H9 (cell line): ENCODE measurements at regions not wholly inside any gene's neighbourhood (a gene's known extent, or its start where the extent isn't known, plus 50 kb on each side); places are given as distances from the start of the nearest gene placed in this dataset.

ENCODE experiments used
- DNase-seq: peaks from one replicate; pipeline ENCODE4 v3.0.0-alpha.2; 2017
- H2AFZ ChIP-seq: one replicate; pipeline ENCODE4 v1.6.1; 2013; ENCODE audit warnings: mild to moderate bottlenecking, low read length, control low read depth, moderate library complexity
- H2AK5ac ChIP-seq: 2 replicates; pipeline ENCODE4 v1.6.1; 2013; ENCODE audit warnings: low read length, control low read depth, mixed read lengths; ENCODE audit not compliant: insufficient read length
- H2BK120ac ChIP-seq: one replicate; pipeline ENCODE4 v1.6.1; 2013; ENCODE audit warnings: low read depth, mild to moderate bottlenecking, low read length, control low read depth, inconsistent platforms; ENCODE audit not compliant: poor library complexity, severe bottlenecking
- H2BK12ac ChIP-seq: 2 replicates; pipeline ENCODE4 v1.6.1; 2013; ENCODE audit warnings: low read length, control low read depth, mixed read lengths, low read depth; ENCODE audit not compliant: insufficient read length
- H2BK15ac ChIP-seq: 2 replicates; pipeline ENCODE4 v1.6.1; 2013; ENCODE audit warnings: low read depth, low read length, control low read depth
- H2BK20ac ChIP-seq: one replicate; pipeline ENCODE4 v1.6.1; 2013; ENCODE audit warnings: low read depth, mild to moderate bottlenecking, low read length, control low read depth, inconsistent platforms; ENCODE audit not compliant: poor library complexity, severe bottlenecking
- H2BK5ac ChIP-seq: 2 replicates; pipeline ENCODE4 v1.6.1; 2013; ENCODE audit warnings: low read length, control low read depth, mixed read lengths; ENCODE audit not compliant: insufficient read length
- H3K14ac ChIP-seq: 2 replicates; pipeline ENCODE4 v1.6.1; 2013; ENCODE audit warnings: low read length, control low read depth; ENCODE audit not compliant: insufficient read depth
- H3K18ac ChIP-seq: 2 replicates; pipeline ENCODE4 v1.6.1; 2013; ENCODE audit warnings: low read depth, mild to moderate bottlenecking, mixed read lengths, low read length, control low read depth; ENCODE audit not compliant: insufficient read length
- H3K23ac ChIP-seq: 2 replicates; pipeline ENCODE4 v1.6.1; 2013; ENCODE audit warnings: low read length, control low read depth, mixed read lengths, low read depth; ENCODE audit not compliant: insufficient read length
- H3K23me2 ChIP-seq: 2 replicates; pipeline ENCODE4 v1.6.1; 2013; ENCODE audit warnings: low read depth, mild to moderate bottlenecking, mixed read lengths, low read length, control low read depth; ENCODE audit not compliant: insufficient read length, poor library complexity, severe bottlenecking
- H3K27ac ChIP-seq: 2 replicates; pipeline ENCODE4 v1.5.1; 2013; ENCODE audit warnings: low read length, control low read depth, mixed read lengths, low read depth; ENCODE audit not compliant: insufficient read length
- H3K27me3 ChIP-seq: 2 replicates; pipeline ENCODE4 v1.6.1; 2013; ENCODE audit warnings: low read length, control low read depth, inconsistent platforms; ENCODE audit not compliant: insufficient read depth
- H3K4ac ChIP-seq: 2 replicates; pipeline ENCODE4 v1.6.1; 2013; ENCODE audit warnings: low read depth, mild to moderate bottlenecking, control low read depth, inconsistent platforms, low read length, moderate library complexity
- H3K4me1 ChIP-seq: 2 replicates; pipeline ENCODE4 v1.6.1; 2013; ENCODE audit warnings: low read length, control low read depth, inconsistent platforms; ENCODE audit not compliant: insufficient read depth
- H3K4me2 ChIP-seq: 2 replicates; pipeline ENCODE4 v1.6.1; 2013; ENCODE audit warnings: low read length, control low read depth, mixed read lengths; ENCODE audit not compliant: insufficient read length, insufficient read depth
- H3K56ac ChIP-seq: 2 replicates; pipeline ENCODE4 v1.6.1; 2013; ENCODE audit warnings: low read depth, mild to moderate bottlenecking, mixed read lengths, low read length, control low read depth; ENCODE audit not compliant: insufficient read length
- H3K79me1 ChIP-seq: 2 replicates; pipeline ENCODE4 v1.6.1; 2013; ENCODE audit warnings: low read depth, mild to moderate bottlenecking, moderate library complexity, low read length, control low read depth, inconsistent platforms; ENCODE audit not compliant: insufficient read depth, poor library complexity, severe bottlenecking
- H3K79me2 ChIP-seq: 2 replicates; pipeline ENCODE4 v1.6.1; 2013; ENCODE audit warnings: low read length, control low read depth, inconsistent platforms; ENCODE audit not compliant: insufficient read depth
- H3K9ac ChIP-seq: 2 replicates; pipeline ENCODE4 v1.6.1; 2013; ENCODE audit warnings: low read length, control low read depth, mixed read lengths; ENCODE audit not compliant: insufficient read length; ENCODE audit errors: extremely low read depth
- H3K9me3 ChIP-seq: one replicate; pipeline ENCODE4 v1.6.1; 2013; ENCODE audit warnings: low read depth, low read length, inconsistent platforms; ENCODE audit not compliant: control insufficient read depth
- H3T11ph ChIP-seq: one replicate; pipeline ENCODE4 v1.6.1; 2013; ENCODE audit warnings: mild to moderate bottlenecking, low read length, control low read depth, inconsistent platforms
- H4K20me1 ChIP-seq: one replicate; pipeline ENCODE4 v1.6.1; 2013; ENCODE audit not compliant: control insufficient read depth, insufficient read length, insufficient read depth
- H4K5ac ChIP-seq: 2 replicates; pipeline ENCODE4 v1.6.1; 2013; ENCODE audit warnings: low read depth, mild to moderate bottlenecking, mixed read lengths, low read length, control low read depth; ENCODE audit not compliant: insufficient read length
- H4K8ac ChIP-seq: replicated peaks from 2 replicates; pipeline ENCODE4 v1.6.1; 2013; ENCODE audit warnings: low read length, control low read depth, mixed read lengths, low read depth; ENCODE audit not compliant: insufficient read length
- H4K91ac ChIP-seq: 2 replicates; pipeline ENCODE4 v1.6.1; 2013; ENCODE audit warnings: low read depth, mild to moderate bottlenecking, moderate library complexity, mixed read lengths, low read length, control low read depth; ENCODE audit not compliant: insufficient read length
- H3K27ac Mint-ChIP-seq, 3 experiments: 2 replicates in 2 of 3; 3 replicates in 1 of 3; pipeline ENCODE4 v1.8.0; 2020 to 2021; ENCODE audit warnings: mixed read lengths in 3 of 3, mild to moderate bottlenecking in 1 of 3, moderate library complexity in 1 of 3
- H3K27me3 Mint-ChIP-seq: 2 replicates; pipeline ENCODE4 v1.8.0; 2021; ENCODE audit warnings: low read depth, mild to moderate bottlenecking, moderate library complexity, mixed read lengths
- H3K36me3 Mint-ChIP-seq, 3 experiments: 2 replicates in 2 of 3; 3 replicates in 1 of 3; pipeline ENCODE4 v1.8.0; 2020 to 2021; ENCODE audit warnings: low read depth in 3 of 3, mixed read lengths in 3 of 3; ENCODE audit not compliant: insufficient read depth in 1 of 3
- H3K4me1 Mint-ChIP-seq, 2 experiments: 2 replicates each; pipeline ENCODE4 v1.8.0; 2020; ENCODE audit warnings: mixed read lengths in 2 of 2
- H3K4me3 Mint-ChIP-seq, 2 experiments: 2 replicates in 1 of 2; 3 replicates in 1 of 2; pipeline ENCODE4 v1.8.0; 2020 to 2021; ENCODE audit warnings: mild to moderate bottlenecking in 2 of 2, mixed read lengths in 2 of 2, moderate library complexity in 1 of 2
- H3K9me3 Mint-ChIP-seq, 2 experiments: 2 replicates in 1 of 2; 3 replicates in 1 of 2; pipeline ENCODE4 v1.8.0; 2020; ENCODE audit warnings: mild to moderate bottlenecking in 2 of 2, mixed read lengths in 2 of 2, moderate library complexity in 1 of 2
- TF ChIP-seq, protein P1 (sequence below): fragments of 200-600 bp; sonication (generic); conservative IDR thresholded peaks from 3 replicates; pipeline ENCODE4 v1.8.0; 2021; ENCODE audit warnings: antibody characterized with exemption, mild to moderate bottlenecking

GRCh38 chr13:82214341-82214740 lies 1667.9 kb downstream of the SLITRK1 start:
- no peak overlapping the region for H3K14ac ChIP-seq
- no peaks in the 10 kb centered on the region for H3K23me2 ChIP-seq
- Mint-ChIP-seq H3K36me3 (peaks cover 2 to 14% (median 4%) of the 10 kb centered on the region in 3 experiments; a peak in 6 of 7 replicates), H3K27me3 (no peaks in the 10 kb centered on the region), H3K4me3 (no peak overlapping the region), H3K4me1 (no peaks in the 10 kb centered on the region), H3K9me3 (peaks cover 19 to 20% of the 10 kb centered on the region in 2 experiments), H3K27ac (no peak overlapping the region)
- no peaks in the 10 kb centered on the region for H3K79me2 ChIP-seq
- no peak overlapping the region for H4K5ac ChIP-seq
- no peak overlapping the region for H2AFZ ChIP-seq
- H3K4ac ChIP-seq: no peak overlapping the region
- H3K4me2 ChIP-seq: no peak overlapping the region
- no peak overlapping the region for H4K8ac ChIP-seq
- no peak overlapping the region for H3T11ph ChIP-seq
- no peak overlapping the region for H3K56ac ChIP-seq
- no peak overlapping the region for H2BK120ac ChIP-seq
- no peak overlapping the region for H3K27ac ChIP-seq
- H2BK15ac ChIP-seq: no peak overlapping the region
- H4K20me1 ChIP-seq: no peaks in the 10 kb centered on the region
- H4K91ac ChIP-seq: no peak overlapping the region
- H2BK12ac ChIP-seq: no peak overlapping the region
- H2BK5ac ChIP-seq: no peak overlapping the region
- no peak overlapping the region for H2AK5ac ChIP-seq
- no peaks in the 10 kb centered on the region for H3K9me3 ChIP-seq
- H3K79me1 ChIP-seq: no peaks in the 10 kb centered on the region
- H3K27me3 ChIP-seq: no peaks in the 10 kb centered on the region
- H3K18ac ChIP-seq: no peak overlapping the region
- no peak overlapping the region for H3K23ac ChIP-seq
- TF ChIP-seq, protein P1, sequence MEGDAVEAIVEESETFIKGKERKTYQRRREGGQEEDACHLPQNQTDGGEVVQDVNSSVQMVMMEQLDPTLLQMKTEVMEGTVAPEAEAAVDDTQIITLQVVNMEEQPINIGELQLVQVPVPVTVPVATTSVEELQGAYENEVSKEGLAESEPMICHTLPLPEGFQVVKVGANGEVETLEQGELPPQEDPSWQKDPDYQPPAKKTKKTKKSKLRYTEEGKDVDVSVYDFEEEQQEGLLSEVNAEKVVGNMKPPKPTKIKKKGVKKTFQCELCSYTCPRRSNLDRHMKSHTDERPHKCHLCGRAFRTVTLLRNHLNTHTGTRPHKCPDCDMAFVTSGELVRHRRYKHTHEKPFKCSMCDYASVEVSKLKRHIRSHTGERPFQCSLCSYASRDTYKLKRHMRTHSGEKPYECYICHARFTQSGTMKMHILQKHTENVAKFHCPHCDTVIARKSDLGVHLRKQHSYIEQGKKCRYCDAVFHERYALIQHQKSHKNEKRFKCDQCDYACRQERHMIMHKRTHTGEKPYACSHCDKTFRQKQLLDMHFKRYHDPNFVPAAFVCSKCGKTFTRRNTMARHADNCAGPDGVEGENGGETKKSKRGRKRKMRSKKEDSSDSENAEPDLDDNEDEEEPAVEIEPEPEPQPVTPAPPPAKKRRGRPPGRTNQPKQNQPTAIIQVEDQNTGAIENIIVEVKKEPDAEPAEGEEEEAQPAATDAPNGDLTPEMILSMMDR: no peak
- H3K9ac ChIP-seq: no peak overlapping the region
- H2BK20ac ChIP-seq: no peak overlapping the region
- DNase-seq: no peak
- no peaks in the 10 kb centered on the region for H3K4me1 ChIP-seq
